GM12872 (cell line): ENCODE measurements at regions not wholly inside any gene's neighbourhood (a gene's known extent, or its start where the extent isn't known, plus 50 kb on each side); places are given as distances from the start of the nearest gene placed in this dataset.

Experiments used
- CTCF ChIP-seq: IDR thresholded peaks from 3 replicates; pipeline ENCODE4 v1.5.1; 2011; ENCODE audit warnings: low read depth, mild to moderate bottlenecking, low read length, moderate library complexity; ENCODE audit not compliant: insufficient read depth

DNA sequence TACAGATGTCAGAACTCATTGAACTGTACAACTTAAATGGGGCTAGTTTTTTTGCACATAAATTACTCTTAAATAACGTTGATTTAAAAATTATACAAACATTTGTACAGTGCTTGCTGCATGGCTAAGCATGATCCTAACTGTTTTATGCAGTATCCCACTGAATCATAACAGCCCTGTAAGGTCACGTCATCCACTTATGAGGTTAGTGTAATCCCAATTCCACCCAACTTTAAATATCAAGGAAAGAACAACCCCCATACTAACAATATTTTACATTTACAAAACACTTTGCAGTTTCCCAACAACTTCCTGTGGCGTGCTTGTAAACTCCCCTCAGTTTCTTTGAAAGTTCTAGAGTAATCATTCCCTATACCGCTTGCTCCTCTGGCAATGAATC is 190.1 kb upstream of the SALL1 start:
- no peak for TF ChIP-seq CTCF

DNA sequence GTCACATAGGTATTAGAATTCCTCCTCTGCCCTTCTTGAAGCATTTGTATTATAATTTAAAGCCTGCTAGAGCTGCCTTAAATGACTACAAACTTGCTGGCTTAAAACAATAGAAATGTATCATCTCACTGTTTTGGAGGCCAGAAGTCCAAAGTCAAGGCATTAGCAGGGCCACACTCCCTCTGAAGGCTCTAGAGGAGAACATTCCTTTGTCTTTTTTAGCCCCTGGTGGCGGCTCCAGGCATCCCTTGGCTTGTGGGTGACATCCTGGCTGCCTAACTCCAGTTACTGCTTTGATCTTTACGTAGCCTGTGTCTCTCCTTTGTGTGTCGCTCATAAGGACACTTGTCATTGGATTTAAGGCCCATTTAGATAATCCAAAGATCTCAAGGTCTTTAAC is 186.6 kb upstream of the SALL1 start:
- TF ChIP-seq CTCF = no peak; the same call in 2 of the 3 replicates

DNA sequence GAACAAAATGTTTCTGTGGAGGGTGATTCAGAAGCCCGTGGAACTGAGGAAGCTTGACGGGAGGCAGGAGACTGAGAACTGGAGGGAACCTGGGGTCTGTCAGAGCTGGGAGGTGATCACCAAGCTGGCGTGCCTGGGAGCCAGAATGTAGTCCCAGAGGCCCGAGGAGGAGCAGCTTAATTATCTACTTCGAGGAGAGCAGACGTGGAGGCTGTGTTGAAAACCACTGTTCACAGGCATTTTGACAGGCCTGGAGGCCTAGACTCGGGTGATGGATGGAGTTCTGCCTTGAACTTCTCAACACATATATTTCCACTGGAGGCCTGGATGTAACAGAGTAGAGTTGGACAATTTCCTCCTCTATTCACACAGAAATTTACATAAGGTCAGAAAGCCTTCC is 177.7 kb upstream of the SALL1 start:
- TF ChIP-seq CTCF = no peak

- TF ChIP-seq CTCF = no peak
Observed at GRCh38 chr16:51327001-51327400, 175.9 kb upstream of the SALL1 start.

GRCh38 chr16:51326131-51326856 is 175.2 kb upstream of the SALL1 start:
- no peak for TF ChIP-seq CTCF

GRCh38 chr16:51321251-51321650 is 170.2 kb upstream of the SALL1 start:
- no peak for TF ChIP-seq CTCF

DNA sequence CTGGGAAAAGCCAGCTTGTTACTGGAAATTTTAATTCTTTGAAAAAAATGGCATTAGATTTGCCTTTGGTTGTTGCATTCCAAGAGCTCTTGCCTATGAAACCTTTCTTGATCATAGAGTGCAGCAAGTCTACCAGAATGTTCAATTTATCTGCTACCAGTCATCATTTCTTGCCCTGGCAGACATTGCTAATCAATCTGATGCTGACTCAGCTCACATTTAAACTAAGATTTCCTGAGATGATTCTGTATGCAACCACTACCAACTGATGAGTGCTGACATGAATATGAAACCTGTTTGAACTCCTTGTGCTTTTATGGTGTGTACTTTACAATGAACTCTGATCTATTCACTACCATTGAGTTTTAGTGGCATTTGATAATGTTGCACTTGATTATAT is 166.5 kb upstream of the SALL1 start:
- no peak for TF ChIP-seq CTCF

- no peak for TF ChIP-seq CTCF
Observed at GRCh38 chr16:51313198-51313597, 162.1 kb upstream of the SALL1 start.
